ENCODE measurements at regions not wholly inside any gene's neighbourhood (a gene's known extent, or its start where the extent isn't known, plus 50 kb on each side); places are given as distances from the start of the nearest gene placed in this dataset.

DNA sequence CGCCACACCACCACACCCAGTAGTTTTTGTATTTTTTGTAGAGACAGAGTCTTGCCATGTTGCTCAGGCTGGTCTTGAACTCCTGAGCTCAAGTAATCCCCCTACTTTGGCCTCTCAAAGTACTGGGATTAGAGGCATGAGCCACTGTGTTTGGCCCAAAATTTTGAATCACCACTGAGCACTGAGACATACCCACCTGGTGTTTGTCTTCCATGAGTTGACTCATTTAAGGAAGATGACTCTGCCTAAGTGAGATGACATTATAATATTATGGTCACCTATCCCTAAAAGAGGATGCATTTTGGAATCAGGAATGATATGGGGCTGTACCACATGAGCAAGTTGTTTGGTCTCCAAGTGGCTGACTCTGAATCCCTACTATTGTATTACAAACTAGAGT lies 54.6 kb upstream of the RNF217 start:
- H3K27me3 Mint-ChIP-seq = no peaks in the 10 kb centered on the region
- no peak overlapping the region for H3K27ac Mint-ChIP-seq
- no peak overlapping the region for H3K4me3 Mint-ChIP-seq (ENCODE audit: low read depth)
- H3K9me3 Mint-ChIP-seq (ENCODE audit: low read depth) = no peaks in the 10 kb centered on the region
- DNase-seq (ENCODE audit: low spot score, unreplicated experiment) = no peak
- no peaks in the 10 kb centered on the region for H3K36me3 Mint-ChIP-seq (ENCODE audit: insufficient read depth)
- no peaks in the 10 kb centered on the region for H3K4me1 Mint-ChIP-seq (ENCODE audit: low read depth)
- TF ChIP-seq, protein P1, sequence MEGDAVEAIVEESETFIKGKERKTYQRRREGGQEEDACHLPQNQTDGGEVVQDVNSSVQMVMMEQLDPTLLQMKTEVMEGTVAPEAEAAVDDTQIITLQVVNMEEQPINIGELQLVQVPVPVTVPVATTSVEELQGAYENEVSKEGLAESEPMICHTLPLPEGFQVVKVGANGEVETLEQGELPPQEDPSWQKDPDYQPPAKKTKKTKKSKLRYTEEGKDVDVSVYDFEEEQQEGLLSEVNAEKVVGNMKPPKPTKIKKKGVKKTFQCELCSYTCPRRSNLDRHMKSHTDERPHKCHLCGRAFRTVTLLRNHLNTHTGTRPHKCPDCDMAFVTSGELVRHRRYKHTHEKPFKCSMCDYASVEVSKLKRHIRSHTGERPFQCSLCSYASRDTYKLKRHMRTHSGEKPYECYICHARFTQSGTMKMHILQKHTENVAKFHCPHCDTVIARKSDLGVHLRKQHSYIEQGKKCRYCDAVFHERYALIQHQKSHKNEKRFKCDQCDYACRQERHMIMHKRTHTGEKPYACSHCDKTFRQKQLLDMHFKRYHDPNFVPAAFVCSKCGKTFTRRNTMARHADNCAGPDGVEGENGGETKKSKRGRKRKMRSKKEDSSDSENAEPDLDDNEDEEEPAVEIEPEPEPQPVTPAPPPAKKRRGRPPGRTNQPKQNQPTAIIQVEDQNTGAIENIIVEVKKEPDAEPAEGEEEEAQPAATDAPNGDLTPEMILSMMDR (IDR thresholded peaks at IDR 0.05; ENCODE audit: unreplicated experiment) = no peak

Data from progenitor cell of endocrine pancreas (in vitro differentiated cells).